ENCODE measurements at regions not wholly inside any gene's neighbourhood (a gene's known extent, or its start where the extent isn't known, plus 50 kb on each side); places are given as distances from the start of the nearest gene placed in this dataset.

- DNase-seq (ENCODE audit: low read depth, low spot score) (no peak), ATAC-seq (no peak)
- H3K36me3 ChIP-seq (ENCODE audit: control insufficient read depth, insufficient read depth, low read length) = no peaks in the 10 kb centered on the region
- no peaks in the 10 kb centered on the region for H3K4me1 ChIP-seq (ENCODE audit: control insufficient read depth, insufficient read depth, low read length)
- H3K27me3 ChIP-seq (ENCODE audit: control insufficient read depth, insufficient read depth, low read length) = no peaks in the 10 kb centered on the region
- BruUV-seq (replicated peaks) = no TSS peak
- intact Hi-C loops (cut with micrococcal nuclease; ENCODE audit: unreplicated experiment) (no loop called here), in situ Hi-C loops (cut with HindIII; ENCODE audit: low pct_unique_long_range_greater_than_20kb, low sequenced_read_pairs) (no loop called here)
- ChIA-PET CTCF (no interaction called here), POLR2A (interaction anchor here (0.6 kb wide), 1 partner anchor 19 kb away, joined by 5 read pairs; no protein-coding TSS in a partner anchor)
- no peak overlapping the region for H3K27ac ChIP-seq (ENCODE audit: low read length)
- H3K4me3 ChIP-seq (ENCODE audit: low read depth in 2 of 2, low read length in 2 of 2) = no peak overlapping the region
- no peaks in the 10 kb centered on the region for H3K9me3 ChIP-seq (ENCODE audit: control insufficient read depth, insufficient read depth, low read depth, low read length)
- no peak for TF ChIP-seq REST (IDR thresholded peaks at IDR 0.05; ENCODE audit: insufficient read depth in 1 of 2, low read depth in 2 of 2, low read length in 1 of 2)
- no peak for TF ChIP-seq POLR2AphosphoS5 (IDR thresholded peaks at IDR 0.05; ENCODE audit: low read depth, low read length)
- no peak for TF ChIP-seq CTCF (IDR thresholded peaks at IDR 0.05)
- no peak for TF ChIP-seq TCF7L2 (IDR thresholded peaks at IDR 0.05; ENCODE audit: low read depth, low read length)
- TF ChIP-seq SIN3A (IDR thresholded peaks at IDR 0.05; ENCODE audit: borderline replicate concordance, insufficient read depth, low read depth, low read length) = no peak
These were observed 148.5 kb downstream of the ZNF486 start for GRCh38 chr19:20315543-20315942.

GRCh38 chr19:20313894-20314293 lies 146.9 kb downstream of the ZNF486 start:
- in situ Hi-C loops (cut with HindIII; ENCODE audit: low pct_unique_long_range_greater_than_20kb, low sequenced_read_pairs) = no loop called here
- TF ChIP-seq CTCF (IDR thresholded peaks at IDR 0.05) = no peak
- TF ChIP-seq REST (IDR thresholded peaks at IDR 0.05; ENCODE audit: insufficient read depth in 1 of 2, low read depth in 2 of 2, low read length in 1 of 2) = no peak
- TF ChIP-seq POLR2AphosphoS5 (IDR thresholded peaks at IDR 0.05; ENCODE audit: low read depth, low read length) = no peak
- TF ChIP-seq TCF7L2 (IDR thresholded peaks at IDR 0.05; ENCODE audit: low read depth, low read length) = no peak
- no peak for TF ChIP-seq SIN3A (IDR thresholded peaks at IDR 0.05; ENCODE audit: borderline replicate concordance, insufficient read depth, low read depth, low read length)
- intact Hi-C loops (cut with micrococcal nuclease; ENCODE audit: unreplicated experiment) = no loop called here
- DNase-seq (ENCODE audit: low read depth, low spot score) (no peak), ATAC-seq (no peak)
- Histone ChIP-seq H3K4me3 (ENCODE audit: low read depth in 2 of 2, low read length in 2 of 2) (no peak overlapping the region), H3K4me1 (ENCODE audit: control insufficient read depth, insufficient read depth, low read length) (no peaks in the 10 kb centered on the region), H3K36me3 (ENCODE audit: control insufficient read depth, insufficient read depth, low read length) (no peaks in the 10 kb centered on the region), H3K27me3 (ENCODE audit: control insufficient read depth, insufficient read depth, low read length) (no peaks in the 10 kb centered on the region), H3K27ac (ENCODE audit: low read length) (no peak overlapping the region), H3K9me3 (ENCODE audit: control insufficient read depth, insufficient read depth, low read depth, low read length) (no peaks in the 10 kb centered on the region)
- no TSS peak for BruUV-seq (replicated peaks)
- POLR2A ChIA-PET = interaction anchor here (0.7 kb wide), 2 partner anchors 8 to 376 kb away, joined by 4 read pairs; no protein-coding TSS in a partner anchor
- CTCF ChIA-PET = no interaction called here
